HEK293T (cell line): ENCODE measurements at regions not wholly inside any gene's neighbourhood (a gene's known extent, or its start where the extent isn't known, plus 50 kb on each side); places are given as distances from the start of the nearest gene placed in this dataset.

Experiments used
- CTCF ChIA-PET: fragments of 350-600 bp; formaldehyde crosslinking; extraction: SDS; loops from one replicate; lab custom pipeline; 2021; ENCODE audit warnings: antibody characterized with exemption, inconsistent platforms; lab: Yijun Ruan, JAX
- POLR2A ChIA-PET: fragments of 350-600 bp; formaldehyde crosslinking; extraction: SDS; loops from one replicate; lab custom pipeline; 2020; ENCODE audit warnings: antibody characterized with exemption, inconsistent platforms; lab: Yijun Ruan, JAX
- DNase-seq: peaks from one replicate; pipeline ENCODE4 v3.0.0; 2012; ENCODE audit warnings: mixed read lengths; ENCODE audit errors: extremely low spot score
- ARNT ChIP-seq: fragments of 450-650 bp; IDR thresholded peaks from 2 replicates; pipeline ENCODE4 v1.6.1; 2017; ENCODE audit warnings: mild to moderate bottlenecking
- BHLHE40 ChIP-seq: fragments of 450-650 bp; IDR thresholded peaks from 2 replicates; pipeline ENCODE4 v1.6.1; 2016; ENCODE audit warnings: mild to moderate bottlenecking, moderate library complexity, borderline replicate concordance
- CTBP1 ChIP-seq: fragments of 450-650 bp; IDR thresholded peaks from 2 replicates; pipeline ENCODE4 v1.6.1; 2016; ENCODE audit warnings: borderline replicate concordance
- ELF4 ChIP-seq: fragments of 450-650 bp; IDR thresholded peaks from 2 replicates; pipeline ENCODE4 v1.6.1; 2017; ENCODE audit warnings: antibody characterized with exemption
- FOXA1 ChIP-seq: fragments of 450-650 bp; IDR thresholded peaks from 2 replicates; pipeline ENCODE4 v1.6.1; 2016; ENCODE audit warnings: mild to moderate bottlenecking
- FOXK2 ChIP-seq: fragments of 450-650 bp; IDR thresholded peaks from 2 replicates; pipeline ENCODE4 v1.6.1; 2016; ENCODE audit warnings: mild to moderate bottlenecking
- FOXM1 ChIP-seq: fragments of 450-650 bp; IDR thresholded peaks from 2 replicates; pipeline ENCODE4 v1.6.1; 2017; ENCODE audit warnings: mild to moderate bottlenecking, borderline replicate concordance
- HDGF ChIP-seq: fragments of 450-650 bp; IDR thresholded peaks from 2 replicates; pipeline ENCODE4 v1.6.1; 2017; ENCODE audit warnings: antibody characterized with exemption, borderline replicate concordance
- L3MBTL2 ChIP-seq: fragments of 450-650 bp; conservative IDR thresholded peaks from 2 replicates; pipeline ENCODE4 v1.6.1; 2016; ENCODE audit warnings: mild to moderate bottlenecking
- LEF1 ChIP-seq: fragments of 450-650 bp; IDR thresholded peaks from 2 replicates; pipeline ENCODE4 v1.6.1; 2017; ENCODE audit warnings: mild to moderate bottlenecking, borderline replicate concordance
- NFRKB ChIP-seq: fragments of 450-650 bp; IDR thresholded peaks from 2 replicates; pipeline ENCODE4 v1.6.1; 2016; ENCODE audit warnings: mild to moderate bottlenecking, moderate library complexity
- SP1 ChIP-seq: fragments of 450-650 bp; IDR thresholded peaks from 2 replicates; pipeline ENCODE4 v1.6.1; 2017
- SUZ12 ChIP-seq: fragments of 450-650 bp; IDR thresholded peaks from 2 replicates; pipeline ENCODE4 v1.6.1; 2016; ENCODE audit warnings: mild to moderate bottlenecking
- TARDBP ChIP-seq: fragments of 450-650 bp; IDR thresholded peaks from 2 replicates; pipeline ENCODE4 v1.6.1; 2016
- ZNF384 ChIP-seq: fragments of 450-650 bp; IDR thresholded peaks from 2 replicates; pipeline ENCODE4 v1.6.1; 2016
- TF ChIP-seq, protein P1 (sequence below): fragments of 450-650 bp; IDR thresholded peaks from 2 replicates; pipeline ENCODE4 v1.6.1; 2016

DNA sequence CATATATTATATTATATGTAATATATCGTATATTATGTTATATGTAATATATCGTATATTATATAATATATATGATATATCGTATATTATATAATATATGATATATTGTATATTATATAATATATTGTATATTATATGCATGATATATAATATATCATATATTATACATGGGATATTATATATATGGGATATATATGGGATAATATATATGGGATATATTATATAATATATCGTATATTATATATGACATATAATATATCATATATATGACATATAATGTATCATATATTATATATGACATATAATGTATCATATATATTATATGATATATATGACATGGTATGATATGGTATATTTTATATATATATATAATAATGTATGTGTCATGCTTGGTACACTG lies 79.5 kb upstream of the CALM2 start:
- ChIA-PET CTCF (no interaction called here), POLR2A (no interaction called here)
- DNase-seq, result no peak
- no peak for TF ChIP-seq ZNF384
- no peak for TF ChIP-seq ELF4
- no peak for TF ChIP-seq ARNT
- TF ChIP-seq FOXK2, result no peak
- no peak for TF ChIP-seq SUZ12
- TF ChIP-seq LEF1, result no peak
- no peak for TF ChIP-seq TARDBP
- no peak for TF ChIP-seq BHLHE40

DNA sequence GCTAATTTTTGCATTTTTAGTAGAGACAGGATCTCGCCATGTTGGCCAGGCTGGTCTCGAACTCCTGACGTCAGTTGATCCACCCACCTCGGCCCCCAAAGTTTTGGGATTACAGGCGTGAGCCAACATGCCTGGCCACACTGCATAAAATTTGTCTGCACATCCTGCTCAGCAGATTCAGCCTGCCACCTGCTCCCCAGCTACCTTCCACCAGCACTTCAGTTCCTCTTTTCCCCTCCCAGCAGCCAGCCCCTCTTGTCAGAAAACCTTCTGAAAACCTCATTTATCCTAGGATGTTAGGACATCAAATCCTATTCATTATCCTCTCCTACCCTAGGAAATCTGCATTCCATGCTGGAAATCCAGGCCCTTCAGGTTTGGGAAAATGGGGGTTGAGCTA lies 78.2 kb upstream of the CALM2 start:
- CTCF ChIA-PET, result interaction anchor here (0.6 kb wide), 1 partner anchor 54 kb away, joined by 5 read pairs; no protein-coding TSS in a partner anchor
- no peak for TF ChIP-seq ZNF384
- TF ChIP-seq FOXA1, result no peak
- no peak for TF ChIP-seq FOXK2
- TF ChIP-seq, protein P1, sequence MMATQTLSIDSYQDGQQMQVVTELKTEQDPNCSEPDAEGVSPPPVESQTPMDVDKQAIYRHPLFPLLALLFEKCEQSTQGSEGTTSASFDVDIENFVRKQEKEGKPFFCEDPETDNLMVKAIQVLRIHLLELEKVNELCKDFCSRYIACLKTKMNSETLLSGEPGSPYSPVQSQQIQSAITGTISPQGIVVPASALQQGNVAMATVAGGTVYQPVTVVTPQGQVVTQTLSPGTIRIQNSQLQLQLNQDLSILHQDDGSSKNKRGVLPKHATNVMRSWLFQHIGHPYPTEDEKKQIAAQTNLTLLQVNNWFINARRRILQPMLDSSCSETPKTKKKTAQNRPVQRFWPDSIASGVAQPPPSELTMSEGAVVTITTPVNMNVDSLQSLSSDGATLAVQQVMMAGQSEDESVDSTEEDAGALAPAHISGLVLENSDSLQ, result no peak
- POLR2A ChIA-PET, result no interaction called here
- DNase-seq, result no peak

DNA sequence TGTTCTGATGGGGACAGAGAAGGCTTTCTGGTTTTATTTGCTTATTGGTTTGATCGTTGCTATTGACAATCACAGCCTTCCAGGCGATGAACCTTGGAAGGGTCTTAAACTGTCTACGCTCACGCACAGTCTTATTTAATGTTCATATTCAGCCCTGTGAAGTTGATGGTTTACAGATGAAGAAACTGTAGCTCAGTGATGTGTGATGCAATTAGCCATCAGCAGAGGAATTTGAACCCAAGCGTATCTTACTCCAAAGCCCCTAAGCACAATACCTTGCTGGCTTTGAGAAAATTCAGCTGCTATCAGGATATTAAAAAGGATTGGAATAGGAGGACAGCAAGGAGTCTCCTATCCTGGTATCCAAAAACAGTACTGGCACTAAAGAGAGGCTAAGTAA lies 77.1 kb upstream of the CALM2 start:
- DNase-seq, result no peak
- ChIA-PET POLR2A (interaction anchor here (1.3 kb wide), 1 partner anchor 27 kb away, joined by 3 read pairs; no protein-coding TSS in a partner anchor), CTCF (no interaction called here)
- TF ChIP-seq, protein P1, result no peak
- TF ChIP-seq FOXA1 (no peak), TARDBP (no peak), CTBP1 (no peak)

DNA sequence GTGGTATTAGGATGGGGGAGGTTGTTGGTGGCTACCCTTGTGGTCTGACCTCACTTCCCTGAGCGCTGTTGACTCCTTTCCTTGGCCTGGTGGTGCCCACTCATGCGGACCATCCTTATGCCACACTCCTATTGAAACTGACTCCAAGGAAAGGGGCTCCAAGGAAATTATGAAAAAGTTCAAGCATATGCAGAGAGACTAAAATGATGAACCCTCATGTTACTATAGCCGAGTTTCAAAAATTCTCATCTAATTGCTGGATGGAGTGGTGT lies 75.0 kb upstream of the CALM2 start:
- no peak for TF ChIP-seq ELF4
- TF ChIP-seq L3MBTL2, result no peak
- TF ChIP-seq HDGF, result no peak
- no peak for TF ChIP-seq ZNF384
- no peak for TF ChIP-seq SP1
- TF ChIP-seq FOXK2, result no peak
- no peak for TF ChIP-seq NFRKB
- no peak for TF ChIP-seq CTBP1
- TF ChIP-seq LEF1, result no peak
- TF ChIP-seq BHLHE40, result no peak
- TF ChIP-seq FOXA1, result no peak
- TF ChIP-seq ARNT, result no peak
- TF ChIP-seq FOXM1, result no peak
- no peak for TF ChIP-seq TARDBP
- TF ChIP-seq, protein P1, result no peak
- TF ChIP-seq SUZ12, result no peak

DNA sequence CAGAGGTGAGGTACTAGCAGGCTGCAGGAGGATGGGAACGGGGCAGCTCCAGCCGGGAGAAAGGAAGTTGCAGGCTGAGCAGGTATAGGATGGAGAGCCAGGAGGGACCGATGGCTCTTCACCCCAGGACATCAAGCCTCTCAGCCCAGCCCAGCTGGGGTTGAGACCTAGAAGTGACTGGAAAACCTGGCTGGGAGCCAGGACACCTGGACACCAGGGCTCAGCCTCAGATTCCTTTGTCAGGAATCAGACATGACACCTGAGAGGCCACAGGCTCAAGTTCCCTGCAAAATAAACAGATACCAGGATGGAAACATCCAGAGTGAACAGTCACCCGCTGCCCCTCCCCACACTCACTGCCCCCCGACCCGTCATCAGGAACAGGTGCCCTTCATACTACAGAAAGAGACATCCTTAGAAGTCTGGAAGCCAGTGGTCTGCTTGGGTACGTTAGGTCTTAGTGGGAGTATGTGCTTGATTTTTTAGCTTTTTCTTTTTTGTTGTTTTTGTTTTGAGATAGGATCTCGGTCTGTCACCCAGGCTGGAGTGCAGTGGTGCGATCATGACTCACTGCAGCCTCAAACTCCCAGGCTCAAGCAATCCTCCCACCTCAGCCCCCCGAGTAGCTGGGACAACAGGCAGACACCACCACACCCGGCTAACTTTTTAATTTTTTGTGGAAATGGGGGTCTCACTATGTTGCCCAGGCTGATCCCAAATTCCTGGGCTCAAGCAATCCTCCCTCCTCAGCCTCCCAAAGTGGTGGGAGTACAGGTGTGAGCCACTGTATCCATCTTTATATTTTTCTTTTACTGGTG lies 74.5 kb upstream of the CALM2 start:
- CTCF ChIA-PET, result no interaction called here
- TF ChIP-seq L3MBTL2, result no peak
- no peak for TF ChIP-seq LEF1
- TF ChIP-seq ZNF384, result no peak
- no peak for TF ChIP-seq ELF4
- no peak for TF ChIP-seq SUZ12
- TF ChIP-seq, protein P1, result no peak
- no peak for DNase-seq
- POLR2A ChIA-PET, result no interaction called here

More for the DNA sequence above, 75.0 kb upstream of the CALM2 start:
- DNase-seq, result no peak
- ChIA-PET CTCF (no interaction called here), POLR2A (no interaction called here)

DNA sequence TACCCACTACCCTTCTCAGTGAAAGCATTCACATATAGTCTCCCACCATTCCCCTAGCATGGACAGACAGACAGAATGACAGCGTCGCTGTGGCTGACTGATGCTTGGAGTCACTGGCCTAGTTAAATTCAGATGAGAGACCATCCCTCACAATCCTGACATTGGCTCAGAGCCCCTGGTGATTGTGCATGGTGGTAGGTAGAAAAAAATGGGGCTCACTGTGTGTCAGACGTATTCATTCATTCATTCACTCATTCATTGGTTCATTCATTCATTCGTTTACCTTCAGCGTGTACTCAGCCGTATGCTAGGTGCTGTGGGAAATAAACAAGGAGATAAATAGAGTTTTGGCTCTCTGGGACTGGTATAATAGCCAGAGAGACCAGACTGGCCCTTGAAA lies 73.6 kb upstream of the CALM2 start:
- TF ChIP-seq FOXM1, result no peak
- no peak for TF ChIP-seq FOXK2
- no peak for TF ChIP-seq L3MBTL2
- TF ChIP-seq LEF1, result no peak
- no peak for TF ChIP-seq ZNF384
- no peak for TF ChIP-seq HDGF
- TF ChIP-seq ELF4, result no peak
- TF ChIP-seq SP1, result no peak
- no peak for TF ChIP-seq TARDBP
- TF ChIP-seq NFRKB, result no peak
- TF ChIP-seq, protein P1, result no peak
- no peak for TF ChIP-seq CTBP1
- no peak for TF ChIP-seq SUZ12
- TF ChIP-seq BHLHE40, result no peak
- no peak for DNase-seq
- CTCF ChIA-PET, result no interaction called here
- POLR2A ChIA-PET, result no interaction called here
